Activated naive CD8-positive, alpha-beta T cell (primary cell): ENCODE measurements at regions not wholly inside any gene's neighbourhood (a gene's known extent, or its start where the extent isn't known, plus 50 kb on each side); places are given as distances from the start of the nearest gene placed in this dataset.
"Not testable (repeated sequence)": the region's sequence is repeated elsewhere in the genome, so short reads cannot be mapped to it uniquely, and the experiment has no call there.

Experiments
- H3K27ac Mint-ChIP-seq: one replicate; pipeline ENCODE4 v1.8.0; 2021; ENCODE audit warnings: mixed read lengths
- H3K27me3 Mint-ChIP-seq: one replicate; pipeline ENCODE4 v1.8.0; 2021; ENCODE audit warnings: mixed read lengths
- H3K36me3 Mint-ChIP-seq: one replicate; pipeline ENCODE4 v1.8.0; 2021; ENCODE audit warnings: mixed read lengths
- H3K4me1 Mint-ChIP-seq: one replicate; pipeline ENCODE4 v1.8.0; 2021; ENCODE audit warnings: low read depth, mixed read lengths
- H3K4me3 Mint-ChIP-seq: one replicate; pipeline ENCODE4 v1.8.0; 2021; ENCODE audit warnings: mild to moderate bottlenecking, mixed read lengths
- H3K9me3 Mint-ChIP-seq: one replicate; pipeline ENCODE4 v1.8.0; 2021; ENCODE audit warnings: low read depth, mixed read lengths

DNA sequence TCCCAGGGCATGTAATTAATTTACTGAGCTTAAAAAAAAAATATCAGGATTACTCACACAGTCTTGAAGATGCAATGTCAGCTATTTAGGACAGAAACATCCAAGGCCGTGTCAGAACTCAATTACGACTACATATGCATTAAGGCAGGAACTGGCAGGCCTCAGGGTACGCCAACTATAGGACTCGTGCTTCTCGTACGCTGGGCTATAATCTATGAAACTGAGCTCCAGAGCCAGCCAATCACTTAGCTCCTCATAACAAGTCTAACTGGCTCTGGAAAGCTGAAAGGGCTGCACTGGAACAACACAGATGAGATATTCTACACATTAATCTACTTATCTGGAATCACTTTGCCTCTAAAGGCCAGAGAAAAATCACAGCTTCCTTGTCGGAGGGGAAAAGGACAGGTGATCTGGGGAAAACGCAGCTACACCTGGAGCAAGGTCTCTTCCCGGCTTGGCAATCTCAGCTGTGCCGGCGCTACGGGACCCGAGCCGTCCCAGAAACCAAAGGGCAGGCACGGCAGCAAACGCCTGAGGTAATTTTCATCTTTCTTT lies 212.0 kb downstream of the DEPDC1B start:
- Mint-ChIP-seq H3K9me3 (no peaks in the 10 kb centered on the region), H3K27me3 (no peaks in the 10 kb centered on the region), H3K36me3 (no peaks in the 10 kb centered on the region), H3K4me1 (no peaks in the 10 kb centered on the region), H3K27ac (no peak overlapping the region), H3K4me3 (no peak overlapping the region)

- Mint-ChIP-seq H3K9me3 (no peaks in the 10 kb centered on the region), H3K27me3 (no peaks in the 10 kb centered on the region), H3K27ac (no peak overlapping the region), H3K4me3 (no peak overlapping the region), H3K36me3 (no peaks in the 10 kb centered on the region), H3K4me1 (no peaks in the 10 kb centered on the region)
Observed at GRCh38 chr5:60487476-60487875, 212.5 kb downstream of the DEPDC1B start.

DNA sequence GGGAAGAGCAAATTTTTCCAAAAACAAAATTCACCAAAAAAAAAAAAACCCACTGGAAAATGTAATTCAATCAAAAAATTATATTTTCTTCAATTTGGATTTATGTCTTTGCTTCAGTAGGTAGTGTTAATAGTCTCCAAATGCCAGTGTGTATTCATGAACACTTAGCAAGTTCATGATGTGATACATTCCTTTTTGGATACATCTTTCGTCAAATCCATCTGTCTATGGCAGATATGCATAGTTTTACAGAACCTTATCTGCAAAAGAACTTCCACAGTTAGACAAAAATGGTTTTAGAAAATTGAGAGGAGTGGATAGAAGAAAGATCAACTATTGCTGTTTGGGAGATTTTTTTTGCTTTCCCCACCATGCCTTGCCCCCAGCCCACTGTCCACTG lies 214.6 kb downstream of the DEPDC1B start:
- Mint-ChIP-seq H3K27ac (no peak overlapping the region), H3K4me3 (no peak overlapping the region), H3K4me1 (no peaks in the 10 kb centered on the region), H3K36me3 (no peaks in the 10 kb centered on the region), H3K27me3 (no peaks in the 10 kb centered on the region), H3K9me3 (no peaks in the 10 kb centered on the region)

DNA sequence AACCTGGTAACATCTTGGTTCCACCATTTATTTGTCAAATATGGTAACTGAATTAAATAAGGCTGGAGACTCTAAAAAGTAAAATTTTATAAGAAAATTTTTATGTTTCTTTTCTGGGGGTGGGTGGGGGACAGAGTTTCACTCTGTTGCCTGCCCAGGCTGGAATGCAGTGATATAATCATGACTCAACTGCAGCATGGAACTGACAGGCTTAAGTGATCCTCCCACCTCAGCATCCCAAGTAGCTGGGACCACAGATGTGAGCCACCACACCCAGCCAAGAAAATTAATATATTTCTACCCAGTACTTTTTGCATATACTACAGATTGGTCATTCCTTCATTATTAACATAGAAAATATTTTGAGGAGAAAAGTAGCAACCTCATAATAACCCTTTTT lies 216.9 kb downstream of the DEPDC1B start:
- H3K4me1 Mint-ChIP-seq, result no peaks in the 10 kb centered on the region
- no peaks in the 10 kb centered on the region for H3K27me3 Mint-ChIP-seq
- no peak overlapping the region for H3K4me3 Mint-ChIP-seq

DNA sequence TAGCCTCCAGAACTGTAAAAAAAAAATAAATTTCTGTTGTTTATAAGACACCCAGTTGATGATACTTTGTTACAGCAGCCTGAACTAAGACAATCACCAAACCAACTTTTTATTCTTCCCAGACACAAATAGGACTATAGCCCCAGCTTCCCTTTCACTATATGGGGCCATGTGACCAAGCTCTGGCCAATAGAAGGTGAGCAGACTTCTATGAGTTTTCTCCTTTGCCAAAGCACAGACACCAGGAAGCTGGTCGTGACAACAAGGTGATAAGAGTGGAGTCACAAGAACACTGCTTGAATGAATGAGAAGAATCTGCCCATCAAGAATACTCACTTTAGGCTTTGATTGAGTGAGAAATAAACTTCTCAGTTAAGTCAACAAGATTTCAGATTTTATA lies 217.7 kb downstream of the DEPDC1B start:
- Mint-ChIP-seq H3K36me3 (no peaks in the 10 kb centered on the region), H3K27me3 (no peaks in the 10 kb centered on the region), H3K9me3 (no peaks in the 10 kb centered on the region), H3K4me3 (no peak overlapping the region), H3K27ac (no peak overlapping the region), H3K4me1 (no peaks in the 10 kb centered on the region)

More for the DNA sequence above, 216.9 kb downstream of the DEPDC1B start:
- H3K36me3 Mint-ChIP-seq, result no peaks in the 10 kb centered on the region
- H3K27ac Mint-ChIP-seq, result no peak overlapping the region
- no peaks in the 10 kb centered on the region for H3K9me3 Mint-ChIP-seq

DNA sequence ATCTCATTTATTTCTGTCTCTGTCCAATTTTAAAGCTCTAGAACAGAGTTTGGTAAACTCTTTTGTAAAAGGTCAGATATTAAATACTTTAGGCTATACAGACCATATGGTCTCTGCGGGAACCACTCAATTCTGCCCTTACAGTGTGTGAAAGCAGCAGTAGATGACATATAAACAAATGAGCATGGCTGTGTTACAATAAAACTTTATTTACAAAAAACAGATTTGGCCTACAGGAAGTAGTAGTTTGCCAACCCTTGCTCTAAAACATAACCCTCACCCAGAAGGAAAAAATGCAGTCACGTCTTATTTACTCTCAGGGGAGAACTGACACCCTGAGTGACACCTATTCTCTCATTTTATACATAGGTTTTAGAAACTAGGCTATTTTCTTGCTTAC lies 220.4 kb downstream of the DEPDC1B start:
- H3K27ac Mint-ChIP-seq, result no peak overlapping the region
- H3K4me3 Mint-ChIP-seq, result no peak overlapping the region
- H3K27me3 Mint-ChIP-seq, result peaks cover 2% of the 10 kb centered on the region
- H3K9me3 Mint-ChIP-seq, result no peaks in the 10 kb centered on the region
- no peaks in the 10 kb centered on the region for H3K4me1 Mint-ChIP-seq
- H3K36me3 Mint-ChIP-seq, result no peaks in the 10 kb centered on the region

- Mint-ChIP-seq H3K27ac (no peak overlapping the region), H3K9me3 (no peaks in the 10 kb centered on the region), H3K27me3 (peaks cover 2% of the 10 kb centered on the region), H3K4me3 (no peak overlapping the region), H3K36me3 (no peaks in the 10 kb centered on the region), H3K4me1 (no peaks in the 10 kb centered on the region)
Observed at GRCh38 chr5:60477849-60478248, 222.1 kb downstream of the DEPDC1B start.

- Mint-ChIP-seq H3K4me1 (no peaks in the 10 kb centered on the region), H3K9me3 (no peaks in the 10 kb centered on the region), H3K27ac (no peak overlapping the region), H3K27me3 (peaks cover 6% of the 10 kb centered on the region), H3K36me3 (no peaks in the 10 kb centered on the region), H3K4me3 (no peak overlapping the region)
Observed at GRCh38 chr5:60473654-60474053, 226.3 kb downstream of the DEPDC1B start.

- H3K4me1 Mint-ChIP-seq, H3K27ac Mint-ChIP-seq, H3K9me3 Mint-ChIP-seq, H3K36me3 Mint-ChIP-seq, H3K4me3 Mint-ChIP-seq, H3K27me3 Mint-ChIP-seq: not testable (repeated sequence)
Observed at GRCh38 chr5:60473027-60473426, 226.9 kb downstream of the DEPDC1B start.

- H3K27me3 Mint-ChIP-seq, result peaks cover 4% of the 10 kb centered on the region
- no peaks in the 10 kb centered on the region for H3K36me3 Mint-ChIP-seq
- H3K9me3 Mint-ChIP-seq, result no peaks in the 10 kb centered on the region
- H3K4me3 Mint-ChIP-seq, result no peak overlapping the region
- H3K27ac Mint-ChIP-seq, result no peak overlapping the region
- no peaks in the 10 kb centered on the region for H3K4me1 Mint-ChIP-seq
Observed at GRCh38 chr5:60470881-60471280, 229.1 kb downstream of the DEPDC1B start.

DNA sequence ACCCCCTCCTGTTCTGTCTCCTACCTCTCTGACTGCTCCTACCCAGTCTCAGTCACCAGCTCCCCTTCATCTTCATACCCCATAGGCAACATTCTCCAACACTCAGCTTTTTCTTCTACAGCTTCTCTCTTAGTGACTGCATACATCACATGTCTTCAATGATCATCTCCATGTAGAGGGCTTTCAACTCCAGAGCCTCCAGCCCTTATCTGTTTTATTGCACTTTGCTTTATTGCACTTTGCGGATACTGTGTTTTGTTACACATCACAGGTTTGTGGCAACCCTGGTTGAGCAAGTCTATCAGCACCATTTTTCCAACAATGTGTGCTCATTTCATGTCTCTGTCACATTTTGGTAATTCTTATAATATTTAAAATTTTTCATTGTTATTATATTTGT lies 230.7 kb downstream of the DEPDC1B start:
- no peak overlapping the region for H3K4me3 Mint-ChIP-seq
- no peaks in the 10 kb centered on the region for H3K36me3 Mint-ChIP-seq
- no peak overlapping the region for H3K27ac Mint-ChIP-seq
- H3K4me1 Mint-ChIP-seq, result no peaks in the 10 kb centered on the region
- peaks cover 4% of the 10 kb centered on the region for H3K27me3 Mint-ChIP-seq
- no peaks in the 10 kb centered on the region for H3K9me3 Mint-ChIP-seq

DNA sequence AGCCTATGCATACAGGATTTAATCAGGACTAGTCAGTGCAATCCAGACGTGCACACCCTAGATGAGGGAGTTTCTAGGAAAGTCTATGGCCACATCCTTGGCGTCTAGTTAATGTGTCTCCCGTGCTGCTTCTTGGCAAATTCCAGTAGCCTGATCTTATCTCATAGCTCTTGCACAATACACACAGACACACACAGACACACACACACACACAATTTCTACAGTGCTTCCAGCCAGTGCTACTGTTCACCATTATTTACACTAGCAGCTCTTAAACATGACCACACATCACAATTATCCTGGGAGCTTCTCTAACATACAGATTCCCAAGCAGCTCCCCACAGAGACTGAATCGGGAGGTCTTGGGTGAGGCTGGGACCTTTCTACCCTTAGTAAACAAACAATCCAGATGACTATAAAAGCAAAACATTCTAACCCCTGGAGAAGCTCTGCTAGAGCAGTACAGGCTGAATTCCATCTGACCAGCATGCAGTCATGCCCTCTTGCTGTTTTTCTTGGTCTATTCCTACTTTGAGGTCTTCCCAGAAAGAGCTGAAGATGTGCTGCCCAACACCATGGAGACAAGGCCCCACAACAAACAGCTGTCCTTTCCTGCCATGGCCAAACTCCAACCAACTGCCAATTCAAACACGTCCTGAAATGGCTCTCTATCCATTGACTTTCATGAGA lies 236.6 kb downstream of the DEPDC1B start:
- no peaks in the 10 kb centered on the region for H3K36me3 Mint-ChIP-seq
- H3K27ac Mint-ChIP-seq, result no peak overlapping the region
- H3K4me1 Mint-ChIP-seq, result no peaks in the 10 kb centered on the region
- no peaks in the 10 kb centered on the region for H3K9me3 Mint-ChIP-seq
- H3K4me3 Mint-ChIP-seq, result no peak overlapping the region
- peaks cover 1% of the 10 kb centered on the region for H3K27me3 Mint-ChIP-seq

GRCh38 chr5:60458666-60459065 lies 241.3 kb downstream of the DEPDC1B start:
- Mint-ChIP-seq H3K4me3 (no peak overlapping the region), H3K9me3 (no peaks in the 10 kb centered on the region), H3K27me3 (peaks cover 1% of the 10 kb centered on the region), H3K27ac (no peak overlapping the region), H3K36me3 (no peaks in the 10 kb centered on the region), H3K4me1 (no peaks in the 10 kb centered on the region)

- no peak overlapping the region for H3K27ac Mint-ChIP-seq
Observed at GRCh38 chr5:60457233-60457632, 242.7 kb downstream of the DEPDC1B start.

GRCh38 chr5:60455589-60455988 lies 244.4 kb downstream of the DEPDC1B start:
- H3K27ac Mint-ChIP-seq, result no peak overlapping the region
- H3K27me3 Mint-ChIP-seq, result no peaks in the 10 kb centered on the region
- H3K9me3 Mint-ChIP-seq, result no peaks in the 10 kb centered on the region
- H3K36me3 Mint-ChIP-seq, result no peaks in the 10 kb centered on the region
- no peak overlapping the region for H3K4me3 Mint-ChIP-seq
- no peaks in the 10 kb centered on the region for H3K4me1 Mint-ChIP-seq

More at GRCh38 chr5:60457233-60457632, 242.7 kb downstream of the DEPDC1B start:
- Mint-ChIP-seq H3K9me3 (no peaks in the 10 kb centered on the region), H3K4me3 (no peak overlapping the region), H3K36me3 (no peaks in the 10 kb centered on the region), H3K4me1 (no peaks in the 10 kb centered on the region), H3K27me3 (no peaks in the 10 kb centered on the region)

DNA sequence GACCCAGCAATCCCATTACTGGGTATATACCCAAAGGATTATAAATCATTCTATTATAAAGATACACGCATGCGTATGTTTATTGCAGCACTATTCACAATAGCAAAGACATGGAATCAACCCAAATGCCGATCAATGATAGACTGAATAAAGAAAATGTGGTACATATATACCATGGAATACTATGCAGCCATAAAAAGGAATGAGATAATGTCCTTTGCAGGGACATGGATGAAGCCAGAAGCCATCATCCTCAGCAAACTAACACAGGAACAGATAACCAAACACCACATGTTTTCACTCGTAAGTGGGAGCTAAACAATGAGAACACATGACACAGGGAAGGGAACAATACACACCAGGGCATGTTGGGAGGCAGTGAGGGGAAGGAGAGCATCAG lies 245.7 kb downstream of the DEPDC1B start:
- H3K4me1 Mint-ChIP-seq, H3K27me3 Mint-ChIP-seq, H3K27ac Mint-ChIP-seq, H3K4me3 Mint-ChIP-seq, H3K9me3 Mint-ChIP-seq, H3K36me3 Mint-ChIP-seq: not testable (repeated sequence)
